IgD-negative memory B cell (primary cell): ENCODE measurements at regions not wholly inside any gene's neighbourhood (a gene's known extent, or its start where the extent isn't known, plus 50 kb on each side); places are given as distances from the start of the nearest gene placed in this dataset.

Experiments used
- H3K27ac Mint-ChIP-seq, 3 donors: one replicate each; pipeline ENCODE4 v1.8.0; 2020 to 2022; ENCODE audit warnings: mild to moderate bottlenecking in 3 of 3, mixed read lengths in 3 of 3, moderate library complexity in 1 of 3
- H3K27me3 Mint-ChIP-seq: one replicate; pipeline ENCODE4 v1.8.0; 2021; ENCODE audit warnings: mixed read lengths
- H3K36me3 Mint-ChIP-seq: one replicate; pipeline ENCODE4 v1.8.0; 2020; ENCODE audit warnings: mild to moderate bottlenecking, mixed read lengths
- H3K4me1 Mint-ChIP-seq, 3 donors: one replicate each; pipeline ENCODE4 v1.8.0; 2020 to 2022; ENCODE audit warnings: mixed read lengths in 3 of 3, mild to moderate bottlenecking in 1 of 3
- H3K4me3 Mint-ChIP-seq, 4 donors: one replicate each; pipeline ENCODE4 v1.8.0; 2020 to 2022; ENCODE audit warnings: mild to moderate bottlenecking in 4 of 4, mixed read lengths in 4 of 4, moderate library complexity in 3 of 4
- H3K9me3 Mint-ChIP-seq, 3 donors: one replicate each; pipeline ENCODE4 v1.8.0; 2020 to 2021; ENCODE audit warnings: mixed read lengths in 3 of 3, mild to moderate bottlenecking in 1 of 3

DNA sequence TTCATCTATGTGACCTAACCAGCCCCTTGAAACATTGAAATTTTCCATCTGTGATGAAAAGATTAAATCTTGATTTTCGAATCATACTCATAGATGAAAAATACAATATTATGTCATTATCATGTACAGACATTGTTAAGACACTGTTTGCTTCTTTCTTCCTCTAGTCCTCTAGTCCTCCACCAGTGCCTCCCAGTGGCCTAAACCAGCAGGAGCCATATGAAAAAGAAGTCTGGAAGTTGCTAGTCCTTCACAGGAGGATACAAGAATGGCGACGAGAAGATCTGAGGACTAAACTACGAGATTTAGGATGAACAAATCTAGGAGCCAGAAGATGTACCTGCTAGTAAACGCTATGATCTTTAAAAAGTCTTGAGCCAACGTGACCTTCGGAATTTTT lies 134.1 kb downstream of the SLC17A6 start:
- Mint-ChIP-seq H3K9me3 (peaks cover 0 to 4% (median 0%) of the 10 kb centered on the region in 3 donors), H3K36me3 (no peaks in the 10 kb centered on the region), H3K4me1 (no peaks in the 10 kb centered on the region), H3K4me3 (no peak overlapping the region), H3K27me3 (no peaks in the 10 kb centered on the region), H3K27ac (no peak overlapping the region)

DNA sequence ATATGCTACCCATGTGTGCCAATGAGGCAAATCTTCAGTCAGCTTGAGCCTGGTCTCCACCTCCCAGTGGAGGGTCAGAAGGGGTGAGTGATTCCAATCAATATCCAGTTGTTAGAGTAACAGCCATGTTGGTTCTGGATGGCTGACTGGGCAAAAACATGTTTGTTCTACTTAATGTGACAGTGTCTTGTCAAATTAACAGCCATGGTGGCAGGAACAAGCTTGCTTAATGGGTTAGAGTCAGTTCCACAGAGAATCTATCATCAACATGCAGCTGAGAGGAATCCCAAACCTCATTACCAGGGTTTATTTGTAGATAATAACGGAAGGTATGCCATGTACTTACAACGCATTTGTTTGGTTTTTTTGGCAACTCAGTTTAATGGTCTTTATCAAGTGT lies 133.2 kb downstream of the SLC17A6 start:
- H3K36me3 Mint-ChIP-seq: no peaks in the 10 kb centered on the region
- no peak overlapping the region for H3K27ac Mint-ChIP-seq
- H3K4me3 Mint-ChIP-seq: no peak overlapping the region
- H3K27me3 Mint-ChIP-seq: peaks cover 2% of the 10 kb centered on the region
- H3K4me1 Mint-ChIP-seq: no peaks in the 10 kb centered on the region
- H3K9me3 Mint-ChIP-seq: peaks cover 0 to 4% (median 0%) of the 10 kb centered on the region in 3 donors

DNA sequence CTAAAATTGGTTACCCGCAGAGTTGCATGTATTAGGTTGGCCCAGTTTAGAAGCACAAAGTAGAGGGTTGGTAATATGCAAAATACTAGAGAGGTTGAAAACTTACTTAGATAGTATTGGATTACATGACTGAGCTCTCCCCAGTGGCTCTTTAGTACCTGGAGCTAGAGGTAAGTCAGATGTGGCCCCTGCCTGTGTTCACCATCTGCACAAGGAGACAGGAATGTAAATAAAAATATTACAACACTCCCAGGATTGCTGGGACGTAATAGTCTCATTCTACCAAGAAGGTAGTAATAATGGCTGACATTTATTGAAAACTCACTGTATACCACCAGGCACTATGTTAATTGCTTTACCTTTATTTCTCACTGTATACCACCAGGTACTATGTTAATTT lies 129.6 kb downstream of the SLC17A6 start:
- Mint-ChIP-seq H3K4me1 (no peaks in the 10 kb centered on the region), H3K4me3 (no peak overlapping the region), H3K9me3 (peaks cover 0 to 4% (median 0%) of the 10 kb centered on the region in 3 donors), H3K36me3 (no peaks in the 10 kb centered on the region), H3K27ac (no peak overlapping the region), H3K27me3 (peaks cover 2% of the 10 kb centered on the region)

DNA sequence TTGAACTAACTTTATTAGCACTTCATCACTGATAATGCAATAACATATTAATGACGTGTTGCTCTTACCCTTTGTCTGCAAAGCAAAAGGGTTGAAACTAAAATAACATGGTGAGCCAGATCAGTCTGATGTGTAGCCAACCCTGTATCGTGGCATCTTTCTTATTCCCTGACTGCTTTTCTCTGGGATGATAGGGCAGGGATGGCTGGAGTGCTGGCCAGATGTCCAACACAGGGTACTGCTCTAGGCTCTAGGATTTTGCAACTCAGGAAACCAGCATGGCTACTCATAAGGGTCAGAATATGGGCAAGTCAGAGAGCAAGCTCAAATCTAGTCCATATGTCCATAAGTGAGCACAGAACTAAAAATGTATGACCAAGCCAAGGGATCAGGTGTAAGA lies 129.1 kb downstream of the SLC17A6 start:
- H3K27ac Mint-ChIP-seq: no peak overlapping the region
- no peak overlapping the region for H3K4me3 Mint-ChIP-seq
- H3K9me3 Mint-ChIP-seq: peaks cover 0 to 4% (median 0%) of the 10 kb centered on the region in 3 donors
- no peaks in the 10 kb centered on the region for H3K36me3 Mint-ChIP-seq
- peaks cover 2% of the 10 kb centered on the region for H3K27me3 Mint-ChIP-seq
- no peaks in the 10 kb centered on the region for H3K4me1 Mint-ChIP-seq

DNA sequence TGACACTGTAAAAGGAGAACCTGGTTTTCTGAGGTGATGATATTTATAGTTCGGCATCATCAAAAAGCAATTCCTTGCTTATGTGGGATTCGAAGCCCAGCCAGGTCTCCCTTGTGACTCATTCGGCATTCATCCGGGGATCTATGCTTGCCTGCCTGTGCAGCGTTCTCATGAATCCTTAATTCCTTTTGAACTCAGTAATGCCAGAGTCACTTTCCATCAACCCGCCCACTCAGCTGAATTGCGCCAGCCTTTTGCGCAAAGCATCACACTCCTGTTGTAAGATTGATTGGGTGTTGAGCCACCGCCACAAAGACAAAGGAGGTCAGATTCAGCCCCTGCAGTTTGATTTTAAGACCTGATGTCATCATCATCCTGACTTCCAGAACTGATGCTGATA lies 128.6 kb downstream of the SLC17A6 start:
- no peak overlapping the region for H3K4me3 Mint-ChIP-seq
- H3K4me1 Mint-ChIP-seq: no peaks in the 10 kb centered on the region
- H3K36me3 Mint-ChIP-seq: no peaks in the 10 kb centered on the region
- H3K27me3 Mint-ChIP-seq: peaks cover 2% of the 10 kb centered on the region
- peaks cover 0 to 4% (median 0%) of the 10 kb centered on the region in 3 donors for H3K9me3 Mint-ChIP-seq
- H3K27ac Mint-ChIP-seq: no peak overlapping the region

DNA sequence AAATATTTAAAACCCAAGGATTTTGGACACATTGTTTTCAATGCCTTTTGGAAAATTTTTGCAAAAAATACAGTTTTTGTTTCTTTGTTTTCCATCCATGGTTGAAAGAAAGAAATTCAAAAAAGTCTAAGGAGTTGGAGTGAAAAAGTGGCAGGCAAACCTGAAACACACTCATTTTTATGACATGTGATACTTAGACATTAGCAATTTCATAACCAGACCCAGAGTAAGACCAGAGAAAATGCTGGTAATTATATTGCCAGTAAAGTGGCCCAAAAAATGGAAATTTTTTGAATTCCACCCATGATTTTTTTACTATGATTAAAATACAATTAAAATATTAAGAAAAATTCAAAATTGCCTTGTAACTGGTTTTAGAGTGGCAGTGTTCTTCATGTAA lies 128.2 kb downstream of the SLC17A6 start:
- Mint-ChIP-seq H3K4me3 (no peak overlapping the region), H3K27me3 (peaks cover 2% of the 10 kb centered on the region), H3K36me3 (no peaks in the 10 kb centered on the region), H3K27ac (no peak overlapping the region), H3K9me3 (peaks cover 0 to 4% (median 0%) of the 10 kb centered on the region in 3 donors), H3K4me1 (no peaks in the 10 kb centered on the region)

DNA sequence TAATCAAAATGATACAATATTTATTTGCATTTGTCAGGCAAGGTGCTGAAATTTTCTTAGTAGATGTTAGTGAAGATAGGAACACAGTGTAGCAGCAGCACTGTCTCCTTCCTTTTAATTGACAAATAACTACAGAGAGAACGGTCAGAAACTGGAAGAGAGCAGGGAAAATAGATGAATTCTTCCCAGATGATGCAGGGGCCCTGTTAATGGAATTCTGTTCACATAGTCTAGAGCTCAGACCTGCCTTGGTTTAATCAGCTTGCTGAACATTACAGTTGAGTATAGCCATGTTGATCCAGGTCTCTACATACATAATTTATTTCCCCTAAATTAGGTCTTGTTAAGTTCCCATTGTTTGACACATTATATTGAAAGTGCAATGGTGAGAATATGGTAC lies 127.4 kb downstream of the SLC17A6 start:
- H3K36me3 Mint-ChIP-seq: no peaks in the 10 kb centered on the region
- peaks cover 0 to 4% (median 0%) of the 10 kb centered on the region in 3 donors for H3K9me3 Mint-ChIP-seq
- H3K4me3 Mint-ChIP-seq: no peak overlapping the region
- no peak overlapping the region for H3K27ac Mint-ChIP-seq
- H3K27me3 Mint-ChIP-seq: peaks cover 2% of the 10 kb centered on the region
- no peaks in the 10 kb centered on the region for H3K4me1 Mint-ChIP-seq

DNA sequence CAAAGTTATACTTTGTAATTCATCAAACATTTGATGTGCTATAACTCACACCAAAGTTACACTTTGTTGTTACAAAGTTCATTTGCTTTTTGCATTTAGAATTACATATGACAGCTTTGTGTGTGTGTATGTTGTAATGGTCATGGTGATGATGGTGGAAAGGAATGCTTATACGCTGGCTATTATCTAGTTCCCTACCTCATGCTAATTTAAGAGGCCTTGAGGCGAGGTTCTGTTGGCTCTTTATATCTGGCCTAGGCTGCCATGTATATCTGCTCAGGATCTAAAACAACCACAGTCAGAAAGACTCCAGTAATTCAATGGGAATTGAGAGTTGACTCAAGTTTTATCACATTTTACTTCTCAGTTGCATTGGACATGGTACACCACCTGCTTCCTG lies 123.4 kb downstream of the SLC17A6 start:
- no peak overlapping the region for H3K27ac Mint-ChIP-seq
- no peak overlapping the region for H3K4me3 Mint-ChIP-seq
- H3K9me3 Mint-ChIP-seq: peaks cover 0 to 5% (median 2%) of the 10 kb centered on the region in 3 donors
- no peaks in the 10 kb centered on the region for H3K36me3 Mint-ChIP-seq
- H3K27me3 Mint-ChIP-seq: no peaks in the 10 kb centered on the region
- no peaks in the 10 kb centered on the region for H3K4me1 Mint-ChIP-seq

DNA sequence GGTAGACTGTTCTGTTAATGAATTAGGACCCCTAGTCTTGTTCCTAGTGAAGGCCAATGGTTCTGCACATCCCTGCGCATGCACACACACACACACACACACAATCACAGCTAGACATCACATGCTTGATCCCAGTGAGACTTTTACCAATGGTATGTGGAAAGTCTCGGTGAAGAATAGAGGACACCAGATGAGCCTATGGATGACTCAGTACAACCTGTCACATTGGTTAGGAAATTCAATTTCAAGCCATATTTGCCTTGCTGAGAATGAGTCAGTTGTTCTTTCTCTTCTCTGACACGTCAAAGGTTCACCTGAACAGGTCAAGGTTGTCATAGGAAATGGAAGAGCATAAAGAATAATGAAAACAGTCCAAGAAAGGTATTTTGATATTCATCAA lies 122.0 kb downstream of the SLC17A6 start:
- H3K4me1 Mint-ChIP-seq: peaks cover 0 to 1% (median 0%) of the 10 kb centered on the region in 3 donors
- H3K27ac Mint-ChIP-seq: no peak overlapping the region
- peaks cover 0 to 5% (median 2%) of the 10 kb centered on the region in 3 donors for H3K9me3 Mint-ChIP-seq
- no peaks in the 10 kb centered on the region for H3K36me3 Mint-ChIP-seq
- H3K4me3 Mint-ChIP-seq: no peak overlapping the region
- no peaks in the 10 kb centered on the region for H3K27me3 Mint-ChIP-seq

DNA sequence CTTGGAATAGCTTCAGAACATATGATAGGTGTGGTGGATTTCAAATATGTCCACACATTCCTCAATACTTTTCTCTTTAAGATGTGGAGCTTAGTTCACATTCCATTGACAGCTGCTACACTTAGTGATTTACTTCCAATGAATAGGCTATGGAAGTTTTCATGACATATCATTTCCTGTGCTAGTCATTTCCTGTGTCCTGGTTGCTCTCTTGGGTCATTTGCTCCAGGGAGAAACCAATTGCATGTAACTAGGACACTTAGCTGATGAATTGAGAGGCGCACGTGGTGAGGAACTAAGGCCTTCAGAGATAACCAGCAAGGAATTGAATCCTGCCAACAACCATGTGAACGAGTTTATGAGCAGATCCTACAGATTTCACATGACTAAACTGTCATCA lies 120.9 kb downstream of the SLC17A6 start:
- Mint-ChIP-seq H3K27me3 (no peaks in the 10 kb centered on the region), H3K36me3 (no peaks in the 10 kb centered on the region), H3K4me3 (no peak overlapping the region), H3K9me3 (peaks cover 0 to 5% (median 2%) of the 10 kb centered on the region in 3 donors), H3K27ac (no peak overlapping the region), H3K4me1 (peaks cover 0 to 1% (median 0%) of the 10 kb centered on the region in 3 donors)

DNA sequence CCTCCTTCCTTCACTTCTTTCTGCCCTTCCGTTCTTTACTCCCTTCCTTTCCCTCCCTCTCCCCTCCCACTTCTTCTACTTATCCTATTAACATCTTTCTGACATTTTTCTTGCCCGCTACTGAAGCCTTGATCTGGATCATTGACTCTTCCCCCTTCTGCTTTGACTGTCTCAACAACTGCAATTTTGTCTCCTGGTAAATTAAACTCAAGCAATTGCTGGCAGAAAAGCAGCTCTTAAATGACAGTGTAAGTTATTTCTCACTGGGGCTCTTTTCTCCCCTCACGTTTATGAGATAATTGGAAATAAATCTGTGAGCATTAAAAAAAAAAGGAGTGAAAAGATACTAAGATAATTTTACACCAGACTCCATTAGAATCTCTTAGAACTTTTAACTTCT lies 120.0 kb downstream of the SLC17A6 start:
- Mint-ChIP-seq H3K4me1 (peaks cover 0 to 1% (median 0%) of the 10 kb centered on the region in 3 donors), H3K27ac (no peak overlapping the region), H3K4me3 (no peak overlapping the region), H3K9me3 (peaks cover 0 to 5% (median 2%) of the 10 kb centered on the region in 3 donors), H3K36me3 (no peaks in the 10 kb centered on the region), H3K27me3 (no peaks in the 10 kb centered on the region)

DNA sequence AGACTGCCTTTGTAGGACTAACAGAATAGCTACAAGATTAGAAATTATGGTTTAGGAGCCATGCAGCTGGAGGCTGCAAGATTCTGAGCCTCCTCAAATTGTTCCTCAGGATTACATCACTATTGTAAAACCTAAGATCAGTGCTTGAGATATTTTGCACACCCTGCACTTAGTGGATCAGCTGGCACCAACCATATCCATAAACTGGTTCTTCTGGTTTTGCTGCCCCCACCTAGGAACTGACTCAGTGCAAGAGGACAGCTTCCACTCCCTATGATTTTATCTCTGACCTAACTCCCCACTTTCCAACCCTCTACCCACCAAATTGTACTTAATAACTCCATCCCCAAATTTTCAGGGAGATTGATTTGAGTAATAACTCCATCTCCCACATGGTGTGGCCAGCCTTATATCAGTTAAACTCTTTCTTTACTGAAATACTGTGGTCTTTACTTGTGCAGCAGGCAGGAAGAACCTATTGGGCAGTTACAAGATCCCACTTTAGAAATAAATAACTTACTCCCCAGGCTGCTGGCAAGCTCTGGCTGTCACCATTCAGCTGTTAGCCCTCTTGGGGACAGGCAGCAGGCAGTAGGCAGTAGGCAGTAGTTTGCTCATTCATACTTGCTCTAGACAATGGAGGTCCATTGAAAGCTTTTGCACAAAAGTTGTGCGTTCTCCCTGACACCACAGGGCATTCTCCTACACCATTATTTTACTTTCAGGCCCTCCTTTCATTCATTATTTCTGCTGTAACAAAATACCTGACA lies 119.0 kb downstream of the SLC17A6 start:
- H3K4me3 Mint-ChIP-seq: no peak overlapping the region
- peaks cover 0 to 1% (median 0%) of the 10 kb centered on the region in 3 donors for H3K4me1 Mint-ChIP-seq
- peaks cover 0 to 5% (median 2%) of the 10 kb centered on the region in 3 donors for H3K9me3 Mint-ChIP-seq
- H3K27me3 Mint-ChIP-seq: no peaks in the 10 kb centered on the region
- no peak overlapping the region for H3K27ac Mint-ChIP-seq
- H3K36me3 Mint-ChIP-seq: no peaks in the 10 kb centered on the region

DNA sequence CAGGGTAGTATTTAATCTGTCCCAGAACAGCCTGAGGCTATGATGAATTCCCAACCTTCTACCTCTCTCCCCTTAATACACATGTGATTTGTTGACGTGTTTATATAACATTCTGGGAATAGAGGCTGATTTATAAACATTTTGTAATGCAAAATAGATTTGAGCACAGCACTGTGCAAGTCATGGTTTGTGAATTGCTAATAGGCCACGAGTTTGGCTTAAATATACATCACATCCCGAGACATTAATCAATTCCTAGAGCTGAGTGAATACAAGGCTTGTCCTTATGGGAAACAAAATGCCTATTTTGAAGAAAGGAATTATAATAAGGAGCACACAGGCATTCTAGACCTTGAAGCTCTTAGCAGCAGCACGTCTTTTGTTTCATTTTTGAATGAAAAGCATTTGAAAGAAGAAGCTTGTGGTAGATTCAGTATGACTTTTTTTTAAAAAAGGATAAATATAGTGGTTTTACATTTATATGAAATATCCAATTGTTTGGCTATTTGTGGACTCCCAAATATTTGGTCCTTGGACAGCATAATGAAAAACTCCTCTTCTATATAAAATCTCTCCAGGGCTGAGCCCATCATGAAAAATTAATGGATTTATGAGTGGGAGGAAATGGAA lies 116.4 kb downstream of the SLC17A6 start:
- no peak overlapping the region for H3K4me3 Mint-ChIP-seq
- H3K27ac Mint-ChIP-seq: no peak overlapping the region
- no peaks in the 10 kb centered on the region for H3K36me3 Mint-ChIP-seq
- no peaks in the 10 kb centered on the region for H3K27me3 Mint-ChIP-seq
- peaks cover 0 to 2% (median 0%) of the 10 kb centered on the region in 3 donors for H3K9me3 Mint-ChIP-seq
- H3K4me1 Mint-ChIP-seq: peaks cover 0 to 1% (median 0%) of the 10 kb centered on the region in 3 donors

DNA sequence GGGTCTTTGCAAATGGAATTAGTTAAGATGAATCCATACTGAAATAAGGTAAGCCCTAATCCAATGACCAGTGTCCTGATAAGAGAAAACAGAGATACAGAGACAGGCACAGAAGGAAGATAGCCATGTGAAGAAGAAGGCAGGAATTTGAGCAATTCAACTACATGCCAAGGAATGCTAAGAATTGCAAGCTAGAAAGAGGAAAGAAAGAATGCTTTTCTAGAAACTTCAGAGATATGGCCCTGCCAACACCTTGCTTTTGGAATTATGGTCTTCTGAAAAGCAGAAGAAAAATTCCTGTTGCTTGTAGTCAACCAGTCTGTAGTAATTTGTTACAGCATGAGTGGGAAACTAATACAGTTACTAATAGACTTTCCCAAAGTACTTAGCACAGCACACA lies 111.3 kb downstream of the SLC17A6 start:
- Mint-ChIP-seq H3K9me3 (peaks cover 0 to 4% (median 0%) of the 10 kb centered on the region in 3 donors), H3K4me3 (no peak overlapping the region), H3K27me3 (no peaks in the 10 kb centered on the region)

DNA sequence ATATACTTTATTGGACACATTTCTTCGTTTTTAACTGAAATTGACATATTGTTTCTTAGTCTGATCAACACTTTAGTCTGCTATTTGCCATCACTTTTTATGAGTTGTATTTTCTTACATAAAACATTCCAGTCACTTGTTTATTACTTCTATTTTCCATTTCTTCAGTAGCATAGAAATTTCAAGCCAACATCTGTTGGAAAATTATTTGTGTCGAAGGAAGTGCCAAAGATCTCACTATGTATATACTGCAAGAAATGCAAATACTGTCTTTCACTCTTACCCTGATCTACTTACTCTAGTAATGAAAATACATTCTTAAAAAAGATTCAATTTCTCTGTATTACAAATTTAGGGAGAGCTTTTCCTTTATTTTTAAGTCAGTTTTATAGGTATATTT lies 105.9 kb downstream of the SLC17A6 start:
- no peak overlapping the region for H3K4me3 Mint-ChIP-seq
- no peaks in the 10 kb centered on the region for H3K27me3 Mint-ChIP-seq
- peaks cover 0 to 4% (median 0%) of the 10 kb centered on the region in 3 donors for H3K9me3 Mint-ChIP-seq

More for the DNA sequence above, 111.3 kb downstream of the SLC17A6 start:
- Mint-ChIP-seq H3K36me3 (no peaks in the 10 kb centered on the region), H3K4me1 (no peaks in the 10 kb centered on the region), H3K27ac (no peak overlapping the region)

DNA sequence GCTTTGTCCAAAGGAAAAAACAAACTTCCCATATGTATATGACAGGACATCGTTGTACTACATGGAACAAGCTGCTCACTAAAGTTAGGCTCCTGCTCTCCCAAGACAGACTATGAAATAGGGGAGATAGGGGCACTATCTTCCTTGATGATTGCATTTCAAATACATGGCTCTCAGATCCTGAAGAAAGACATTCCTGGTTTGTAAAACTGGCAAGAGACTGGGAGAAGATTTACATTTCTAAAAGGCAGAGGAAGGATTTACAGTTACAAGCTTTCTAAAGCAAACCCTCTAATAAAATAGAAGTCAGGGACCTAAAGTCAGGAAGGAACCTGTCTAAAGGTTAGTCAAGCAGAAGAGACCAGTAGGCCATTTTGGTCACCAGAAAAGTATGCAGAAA lies 103.7 kb downstream of the SLC17A6 start:
- H3K4me3 Mint-ChIP-seq: no peak overlapping the region
- H3K27ac Mint-ChIP-seq: no peak overlapping the region

More for the DNA sequence above, 105.9 kb downstream of the SLC17A6 start:
- no peak overlapping the region for H3K27ac Mint-ChIP-seq
- no peaks in the 10 kb centered on the region for H3K4me1 Mint-ChIP-seq
- H3K36me3 Mint-ChIP-seq: no peaks in the 10 kb centered on the region

More for the DNA sequence above, 103.7 kb downstream of the SLC17A6 start:
- Mint-ChIP-seq H3K4me1 (no peaks in the 10 kb centered on the region), H3K27me3 (no peaks in the 10 kb centered on the region), H3K9me3 (peaks cover 0 to 2% (median 0%) of the 10 kb centered on the region in 3 donors), H3K36me3 (no peaks in the 10 kb centered on the region)
